Ishikawa (cell line): ENCODE measurements at regions not wholly inside any gene's neighbourhood (a gene's known extent, or its start where the extent isn't known, plus 50 kb on each side); places are given as distances from the start of the nearest gene placed in this dataset.

Source experiments
- CEBPB ChIP-seq: IDR thresholded peaks from 2 replicates; pipeline ENCODE4 v1.6.1; 2012
- CREB1 ChIP-seq: IDR thresholded peaks from 2 replicates; pipeline ENCODE4 v1.6.1; 2012; ENCODE audit warnings: low read depth
- EGR1 ChIP-seq: IDR thresholded peaks from 2 replicates; pipeline ENCODE4 v1.6.1; 2012
- EP300 ChIP-seq: IDR thresholded peaks from 2 replicates; pipeline ENCODE4 v1.6.1; 2012; ENCODE audit warnings: borderline replicate concordance
- FOXM1 ChIP-seq: IDR thresholded peaks from 2 replicates; pipeline ENCODE4 v1.6.1; 2012; ENCODE audit warnings: low read depth, borderline replicate concordance
- NFIC ChIP-seq: IDR thresholded peaks from 2 replicates; pipeline ENCODE4 v1.6.1; 2012
- RAD21 ChIP-seq: IDR thresholded peaks from 2 replicates; pipeline ENCODE4 v1.6.1; 2012; ENCODE audit warnings: low read depth
- TAF1 ChIP-seq: IDR thresholded peaks from 2 replicates; pipeline ENCODE4 v1.6.1; 2012; ENCODE audit warnings: low read depth, mild to moderate bottlenecking
- TCF12 ChIP-seq: IDR thresholded peaks from 2 replicates; pipeline ENCODE4 v1.6.1; 2012; ENCODE audit warnings: low read depth
- TEAD4 ChIP-seq: IDR thresholded peaks from 2 replicates; pipeline ENCODE4 v1.6.1; 2012
- YY1 ChIP-seq: IDR thresholded peaks from 2 replicates; pipeline ENCODE4 v1.6.1; 2012; ENCODE audit warnings: low read depth
- ZBTB7A ChIP-seq: IDR thresholded peaks from 2 replicates; pipeline ENCODE4 v1.6.1; 2012; ENCODE audit warnings: low read depth
- TF ChIP-seq, protein P1 (sequence below): IDR thresholded peaks from 2 replicates; pipeline ENCODE4 v1.6.1; 2012
- TF ChIP-seq, protein P2 (sequence below): IDR thresholded peaks from 2 replicates; pipeline ENCODE4 v1.6.1; 2012; ENCODE audit warnings: low read depth, mild to moderate bottlenecking
- TF ChIP-seq, protein P3 (sequence below): IDR thresholded peaks from 2 replicates; pipeline ENCODE4 v1.6.1; 2012

DNA sequence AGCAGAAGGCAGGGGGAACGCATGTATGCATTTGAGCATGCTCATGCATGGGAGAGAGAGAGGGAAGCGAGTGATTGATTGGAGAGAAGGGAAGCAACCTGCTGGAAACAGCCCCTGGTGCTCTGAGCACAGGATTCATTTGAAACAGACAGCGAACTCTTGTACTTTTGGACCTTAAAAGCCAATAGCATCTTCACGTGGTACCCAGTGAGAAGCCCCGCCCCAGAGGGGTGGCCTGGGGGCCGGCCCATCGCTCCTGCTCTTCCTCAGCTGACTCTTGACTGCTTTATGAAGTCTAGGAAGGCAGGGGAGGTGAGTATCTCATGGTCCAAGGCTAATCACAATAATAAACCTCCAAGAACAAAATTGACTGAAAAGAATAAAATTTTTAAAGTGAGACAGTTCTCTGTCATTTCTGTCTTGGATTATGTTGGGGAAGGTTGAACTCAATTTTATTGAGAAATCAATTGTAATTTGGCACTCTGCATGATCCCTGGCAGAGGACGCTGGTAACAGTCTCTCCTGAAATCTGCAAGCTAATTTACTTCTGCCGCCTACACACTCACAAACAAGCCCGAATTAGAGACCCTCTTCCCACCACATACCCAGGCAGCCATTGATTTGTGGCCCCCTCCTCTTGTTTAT lies 168.2 kb upstream of the PPARGC1A start:
- TF ChIP-seq CEBPB (no peak), ZBTB7A (no peak), FOXM1 (no peak), RAD21 (no peak)
- TF ChIP-seq, protein P1, sequence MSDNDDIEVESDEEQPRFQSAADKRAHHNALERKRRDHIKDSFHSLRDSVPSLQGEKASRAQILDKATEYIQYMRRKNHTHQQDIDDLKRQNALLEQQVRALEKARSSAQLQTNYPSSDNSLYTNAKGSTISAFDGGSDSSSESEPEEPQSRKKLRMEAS: no peak

DNA sequence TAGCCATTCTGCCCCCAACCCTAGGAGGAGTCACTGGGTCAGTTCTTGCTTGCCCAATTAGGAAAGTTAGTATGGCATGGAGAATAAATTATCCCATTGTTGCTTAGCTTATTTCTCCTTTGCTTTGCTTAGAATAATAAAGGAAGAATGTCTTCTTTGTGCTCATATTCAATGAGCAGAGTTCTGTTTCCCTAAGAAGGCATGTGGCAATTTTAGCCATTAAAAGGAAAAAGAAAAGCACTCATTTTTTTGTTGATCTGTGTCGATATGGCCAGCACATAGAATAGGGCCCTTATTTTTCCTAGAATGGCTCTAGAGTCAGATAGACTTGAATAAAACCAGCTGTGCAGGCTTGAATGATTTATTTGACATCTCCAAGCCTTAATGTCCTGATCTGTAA lies 166.4 kb upstream of the PPARGC1A start:
- TF ChIP-seq FOXM1 (no peak), CREB1 (no peak), CEBPB (no peak), YY1 (no peak), TAF1 (no peak), EGR1 (no peak), TCF12 (no peak), ZBTB7A (no peak), RAD21 (no peak), NFIC (no peak), TEAD4 (no peak), EP300 (no peak)
- TF ChIP-seq, protein P2, sequence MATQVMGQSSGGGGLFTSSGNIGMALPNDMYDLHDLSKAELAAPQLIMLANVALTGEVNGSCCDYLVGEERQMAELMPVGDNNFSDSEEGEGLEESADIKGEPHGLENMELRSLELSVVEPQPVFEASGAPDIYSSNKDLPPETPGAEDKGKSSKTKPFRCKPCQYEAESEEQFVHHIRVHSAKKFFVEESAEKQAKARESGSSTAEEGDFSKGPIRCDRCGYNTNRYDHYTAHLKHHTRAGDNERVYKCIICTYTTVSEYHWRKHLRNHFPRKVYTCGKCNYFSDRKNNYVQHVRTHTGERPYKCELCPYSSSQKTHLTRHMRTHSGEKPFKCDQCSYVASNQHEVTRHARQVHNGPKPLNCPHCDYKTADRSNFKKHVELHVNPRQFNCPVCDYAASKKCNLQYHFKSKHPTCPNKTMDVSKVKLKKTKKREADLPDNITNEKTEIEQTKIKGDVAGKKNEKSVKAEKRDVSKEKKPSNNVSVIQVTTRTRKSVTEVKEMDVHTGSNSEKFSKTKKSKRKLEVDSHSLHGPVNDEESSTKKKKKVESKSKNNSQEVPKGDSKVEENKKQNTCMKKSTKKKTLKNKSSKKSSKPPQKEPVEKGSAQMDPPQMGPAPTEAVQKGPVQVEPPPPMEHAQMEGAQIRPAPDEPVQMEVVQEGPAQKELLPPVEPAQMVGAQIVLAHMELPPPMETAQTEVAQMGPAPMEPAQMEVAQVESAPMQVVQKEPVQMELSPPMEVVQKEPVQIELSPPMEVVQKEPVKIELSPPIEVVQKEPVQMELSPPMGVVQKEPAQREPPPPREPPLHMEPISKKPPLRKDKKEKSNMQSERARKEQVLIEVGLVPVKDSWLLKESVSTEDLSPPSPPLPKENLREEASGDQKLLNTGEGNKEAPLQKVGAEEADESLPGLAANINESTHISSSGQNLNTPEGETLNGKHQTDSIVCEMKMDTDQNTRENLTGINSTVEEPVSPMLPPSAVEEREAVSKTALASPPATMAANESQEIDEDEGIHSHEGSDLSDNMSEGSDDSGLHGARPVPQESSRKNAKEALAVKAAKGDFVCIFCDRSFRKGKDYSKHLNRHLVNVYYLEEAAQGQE: no peak
- TF ChIP-seq, protein P1: no peak
- TF ChIP-seq, protein P3, sequence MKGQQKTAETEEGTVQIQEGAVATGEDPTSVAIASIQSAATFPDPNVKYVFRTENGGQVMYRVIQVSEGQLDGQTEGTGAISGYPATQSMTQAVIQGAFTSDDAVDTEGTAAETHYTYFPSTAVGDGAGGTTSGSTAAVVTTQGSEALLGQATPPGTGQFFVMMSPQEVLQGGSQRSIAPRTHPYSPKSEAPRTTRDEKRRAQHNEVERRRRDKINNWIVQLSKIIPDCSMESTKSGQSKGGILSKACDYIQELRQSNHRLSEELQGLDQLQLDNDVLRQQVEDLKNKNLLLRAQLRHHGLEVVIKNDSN: no peak

DNA sequence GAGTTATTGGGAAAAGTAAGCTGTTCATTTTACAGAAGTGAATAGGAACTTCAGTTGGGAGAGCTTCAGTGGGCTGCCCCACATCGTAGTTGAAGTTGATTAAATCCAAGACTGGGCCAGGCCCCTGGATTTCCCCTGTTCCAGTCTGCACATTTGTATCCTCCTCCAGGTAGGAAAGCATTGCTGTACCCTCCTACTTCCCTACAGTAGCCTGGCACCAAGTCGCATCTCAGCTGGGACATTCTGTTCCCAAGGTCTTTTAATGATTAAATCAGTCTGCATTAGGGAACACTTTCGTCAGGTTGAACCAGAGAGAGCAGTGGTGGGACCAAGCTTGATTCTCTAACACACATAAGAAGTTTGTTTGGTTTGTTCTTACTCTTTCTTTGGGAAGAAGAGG lies 165.8 kb upstream of the PPARGC1A start:
- TF ChIP-seq, protein P3: no peak
- TF ChIP-seq FOXM1 (no peak), YY1 (no peak), TAF1 (no peak), ZBTB7A (no peak), CREB1 (no peak)
- TF ChIP-seq, protein P2: no peak
- TF ChIP-seq, protein P1: no peak

DNA sequence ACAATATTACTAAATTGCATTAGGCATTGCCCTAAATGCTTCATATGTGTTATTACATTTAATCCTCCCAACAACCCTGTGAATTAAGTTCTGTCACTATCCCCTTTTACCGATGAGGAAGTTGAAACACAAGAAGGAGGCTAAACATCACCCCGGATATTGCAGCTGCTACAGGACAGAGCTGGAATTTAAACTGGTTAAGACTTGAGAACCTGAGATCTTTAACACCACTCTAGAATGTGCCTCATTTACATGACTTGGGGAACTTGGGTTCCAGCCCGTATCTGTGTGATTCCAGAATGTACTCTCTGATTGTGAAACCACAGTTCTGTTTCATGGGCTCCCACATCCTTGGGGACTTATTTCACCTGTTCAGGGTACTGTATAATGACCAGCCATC lies 165.1 kb upstream of the PPARGC1A start:
- no peak for TF ChIP-seq EGR1
- no peak for TF ChIP-seq FOXM1
- TF ChIP-seq TAF1: no peak

DNA sequence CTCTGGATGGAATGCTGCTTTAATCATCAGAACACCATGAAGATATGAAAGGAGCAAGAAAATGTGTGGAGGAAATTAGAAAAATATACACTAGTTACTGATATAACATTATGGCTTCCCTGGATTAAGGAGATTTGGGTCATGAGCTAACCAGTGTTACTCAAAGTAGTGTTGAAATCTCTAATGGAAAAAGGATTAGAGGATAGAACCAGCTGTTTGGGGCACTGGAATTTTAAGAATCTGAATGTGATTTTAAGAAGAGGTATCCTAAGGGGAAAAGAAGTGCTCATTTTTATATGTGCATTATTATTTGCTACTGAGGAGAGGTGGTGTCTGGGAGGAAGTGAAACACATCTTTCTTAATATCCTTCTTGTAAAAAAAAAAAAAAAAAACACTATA lies 164.1 kb upstream of the PPARGC1A start:
- TF ChIP-seq TCF12 (no peak), EGR1 (no peak), TEAD4 (no peak), FOXM1 (no peak), CREB1 (no peak), TAF1 (no peak), CEBPB (no peak), YY1 (no peak), NFIC (no peak), ZBTB7A (no peak), EP300 (no peak)
- TF ChIP-seq, protein P3: no peak
- TF ChIP-seq, protein P1: no peak
